GM10847 (cell line): ENCODE measurements at regions not wholly inside any gene's neighbourhood (a gene's known extent, or its start where the extent isn't known, plus 50 kb on each side); places are given as distances from the start of the nearest gene placed in this dataset.

Experiments used
- POLR2A ChIP-seq: IDR thresholded peaks from 2 replicates; pipeline ENCODE4 v1.6.1; 2011; ENCODE audit not compliant: insufficient read length; ENCODE audit errors: extremely low read depth

DNA sequence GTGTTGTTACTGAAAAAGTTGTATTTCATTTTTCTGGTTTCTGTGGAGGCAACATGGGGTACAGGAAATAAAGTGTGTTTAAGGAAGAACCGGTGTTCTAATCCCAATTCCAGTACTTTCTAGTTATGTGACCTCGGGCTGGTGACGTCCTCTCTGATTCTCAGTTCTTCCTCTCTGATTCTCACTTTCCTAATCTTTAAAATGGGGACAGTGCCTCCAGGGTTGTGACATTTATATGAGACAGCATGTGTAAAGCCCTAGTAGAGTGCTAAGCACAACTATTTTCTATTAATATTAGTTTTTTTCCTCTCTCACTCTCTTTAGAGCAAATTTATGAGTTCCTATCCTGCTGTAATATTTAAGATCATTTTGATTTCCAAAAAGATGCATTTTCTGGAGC, 50.9 kb upstream of the PTPDC1 start:
- TF ChIP-seq POLR2A: no peak

DNA sequence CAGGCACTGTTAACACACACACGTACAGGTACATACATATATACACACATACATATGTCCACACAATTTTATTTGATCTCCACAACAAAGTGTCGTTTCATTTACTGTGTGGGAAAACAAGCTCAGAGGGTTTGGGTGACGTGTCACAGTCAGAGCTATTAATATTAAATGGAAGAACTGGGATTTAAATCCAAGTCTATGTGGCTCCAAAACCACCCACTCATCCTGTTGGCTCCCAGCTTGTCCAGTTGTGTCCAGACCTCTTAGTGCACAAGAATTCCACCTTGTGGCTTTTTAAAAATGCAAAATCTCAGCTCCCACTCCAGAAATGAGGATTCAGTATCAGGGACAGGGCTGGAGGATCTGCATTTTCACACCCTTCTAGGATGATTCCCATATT, 52.3 kb upstream of the PTPDC1 start:
- TF ChIP-seq POLR2A: no peak

DNA sequence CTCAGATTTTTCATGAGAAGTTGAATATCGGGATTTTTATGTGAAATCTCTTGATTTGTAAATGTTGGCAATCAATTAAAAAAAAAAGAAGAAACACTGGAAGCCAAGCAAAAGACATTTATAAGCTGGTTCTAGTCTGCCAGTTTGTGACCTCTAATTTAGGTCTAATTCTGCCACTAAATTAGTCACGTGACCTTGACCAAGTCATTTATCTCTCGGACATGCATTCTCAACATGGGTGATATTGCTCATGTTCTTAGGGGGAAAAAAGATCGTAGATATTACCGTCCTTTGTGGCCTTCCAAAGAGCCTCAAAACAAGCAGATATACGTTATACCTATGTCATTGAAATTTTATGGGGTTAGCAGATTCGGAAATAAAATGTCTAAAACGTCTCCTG, 52.9 kb upstream of the PTPDC1 start:
- no peak for TF ChIP-seq POLR2A

GRCh38 chr9:94030318-94031179, 53.7 kb upstream of the PTPDC1 start:
- peak; percentile 87 for TF ChIP-seq POLR2A

GRCh38 chr9:94029932-94030317, 54.3 kb upstream of the PTPDC1 start:
- no peak for TF ChIP-seq POLR2A

DNA sequence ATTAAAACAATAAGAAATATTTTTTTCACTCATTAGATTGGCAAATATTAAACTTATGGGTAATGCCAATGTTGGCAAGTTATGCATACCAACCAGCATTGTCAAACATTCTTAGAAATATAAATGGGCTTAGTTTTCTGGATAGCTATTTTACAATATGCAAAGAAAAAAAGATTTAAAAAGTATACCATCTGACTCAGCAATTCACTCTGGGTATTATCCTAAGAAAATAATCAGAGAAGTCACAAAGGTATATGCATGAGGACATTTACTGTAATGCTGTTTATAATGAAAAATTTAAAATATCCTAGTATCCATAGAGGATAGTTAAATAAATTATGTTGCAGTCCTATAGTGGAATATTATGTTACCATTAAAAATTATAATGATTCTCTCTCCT, 57.4 kb upstream of the PTPDC1 start:
- no peak for TF ChIP-seq POLR2A

- no peak for TF ChIP-seq POLR2A
These were observed 63.5 kb upstream of the BARX1 start for GRCh38 chr9:94018628-94019027.

GRCh38 chr9:94017939-94018531, 62.9 kb upstream of the BARX1 start:
- no peak for TF ChIP-seq POLR2A

GRCh38 chr9:94016744-94017143, 61.6 kb upstream of the BARX1 start:
- no peak for TF ChIP-seq POLR2A

DNA sequence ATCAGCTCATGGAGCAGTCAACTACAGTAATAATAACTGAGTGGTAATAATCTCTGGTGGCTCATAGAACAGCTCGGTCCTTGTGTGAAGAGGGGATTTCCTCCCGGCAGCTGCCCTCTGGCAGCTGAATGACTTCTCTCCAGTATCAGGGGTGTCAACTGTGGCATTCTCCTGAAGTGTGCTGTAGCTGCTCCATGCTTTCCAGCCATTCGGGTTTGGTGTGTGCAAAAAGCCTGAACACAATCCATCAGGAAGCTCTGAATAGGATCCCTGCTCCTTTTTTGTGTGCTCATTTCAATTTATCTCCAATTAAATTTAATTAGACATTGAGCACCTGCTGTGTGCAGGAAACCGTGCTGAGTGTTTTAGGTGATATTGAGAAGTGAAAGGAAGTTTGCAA, 59.8 kb upstream of the BARX1 start:
- no peak for TF ChIP-seq POLR2A

GRCh38 chr9:94014066-94014654, 59.0 kb upstream of the BARX1 start:
- no peak for TF ChIP-seq POLR2A

DNA sequence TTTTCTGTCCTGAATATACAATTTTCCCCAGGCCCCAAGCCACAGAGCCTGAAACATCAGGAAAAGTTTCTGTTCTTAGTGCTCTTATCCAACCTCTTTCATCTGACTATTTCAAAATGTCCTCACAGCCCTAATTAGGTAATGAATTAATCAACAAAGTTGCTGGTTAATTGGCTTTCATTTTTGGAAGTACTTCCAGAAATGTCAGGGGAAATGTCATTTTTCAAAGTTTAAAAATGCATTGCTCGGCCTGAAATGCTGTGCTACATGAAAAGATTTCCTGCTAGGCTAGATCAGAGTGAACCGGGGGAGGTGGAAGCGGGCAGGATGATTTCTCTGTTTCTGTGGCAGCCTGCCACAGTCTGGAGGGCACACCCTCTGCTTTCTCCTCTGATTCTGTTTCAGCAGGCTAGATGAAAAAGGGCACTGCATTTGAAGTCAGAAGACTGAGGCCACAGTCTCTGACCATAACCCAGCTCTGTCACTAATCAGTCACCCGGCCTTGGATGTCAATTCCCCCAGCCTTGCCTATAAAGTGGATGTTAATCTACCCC, 55.9 kb upstream of the BARX1 start:
- no peak for TF ChIP-seq POLR2A

DNA sequence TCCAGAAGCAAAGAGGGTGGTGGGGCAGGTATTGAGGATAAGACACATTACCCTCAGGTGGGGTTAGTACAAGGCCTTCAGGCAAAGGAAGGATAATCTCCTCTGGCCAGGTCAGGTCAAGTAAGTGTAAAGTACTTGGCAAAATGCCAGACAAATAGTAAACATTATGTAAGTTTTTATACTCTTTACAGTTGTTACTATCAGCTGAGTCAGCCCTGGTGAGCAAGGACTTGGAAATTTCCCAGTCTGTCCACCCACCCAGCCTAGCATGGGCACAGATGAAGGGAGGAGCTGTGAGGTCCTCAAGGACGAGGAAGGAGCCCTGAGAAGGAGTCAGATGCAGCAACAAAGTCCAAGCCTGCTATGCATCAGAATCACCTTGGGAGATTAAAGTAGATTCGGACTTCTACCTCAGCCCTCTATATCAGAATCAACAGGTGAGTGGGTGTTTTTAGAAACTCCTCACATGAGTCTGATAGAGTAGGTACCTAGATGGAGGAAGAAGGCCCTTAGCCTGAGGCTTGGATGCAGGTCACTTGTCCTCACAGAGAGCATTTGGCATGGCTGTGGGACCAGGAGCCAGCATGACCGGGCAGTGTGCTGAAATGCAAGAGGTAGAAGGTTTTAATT, 50.2 kb upstream of the BARX1 start:
- TF ChIP-seq POLR2A: no peak
